ENCODE measurements at regions not wholly inside any gene's neighbourhood (a gene's known extent, or its start where the extent isn't known, plus 50 kb on each side); places are given as distances from the start of the nearest gene placed in this dataset.

DNA sequence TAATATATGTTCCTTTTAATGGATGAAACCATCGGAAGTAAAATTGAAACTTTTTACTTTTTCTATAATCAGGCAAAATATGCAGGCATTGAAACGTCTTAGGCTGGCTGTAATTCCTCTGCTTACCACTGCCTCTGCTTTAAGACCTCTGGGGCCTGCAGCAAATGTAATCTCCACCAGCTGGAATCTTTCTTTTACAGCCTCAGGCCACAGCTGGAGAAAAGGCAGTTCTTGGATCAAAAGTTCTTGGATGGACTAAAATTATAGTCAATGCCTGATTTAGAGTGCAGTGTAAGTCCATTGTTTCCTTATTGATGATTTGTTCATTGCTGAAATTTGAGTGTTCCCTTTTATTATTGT is 396.7 kb downstream of the KCTD16 start:
- DNase-seq (ENCODE audit: low read depth in 2 of 3, low spot score in 1 of 3): no peak

DNA sequence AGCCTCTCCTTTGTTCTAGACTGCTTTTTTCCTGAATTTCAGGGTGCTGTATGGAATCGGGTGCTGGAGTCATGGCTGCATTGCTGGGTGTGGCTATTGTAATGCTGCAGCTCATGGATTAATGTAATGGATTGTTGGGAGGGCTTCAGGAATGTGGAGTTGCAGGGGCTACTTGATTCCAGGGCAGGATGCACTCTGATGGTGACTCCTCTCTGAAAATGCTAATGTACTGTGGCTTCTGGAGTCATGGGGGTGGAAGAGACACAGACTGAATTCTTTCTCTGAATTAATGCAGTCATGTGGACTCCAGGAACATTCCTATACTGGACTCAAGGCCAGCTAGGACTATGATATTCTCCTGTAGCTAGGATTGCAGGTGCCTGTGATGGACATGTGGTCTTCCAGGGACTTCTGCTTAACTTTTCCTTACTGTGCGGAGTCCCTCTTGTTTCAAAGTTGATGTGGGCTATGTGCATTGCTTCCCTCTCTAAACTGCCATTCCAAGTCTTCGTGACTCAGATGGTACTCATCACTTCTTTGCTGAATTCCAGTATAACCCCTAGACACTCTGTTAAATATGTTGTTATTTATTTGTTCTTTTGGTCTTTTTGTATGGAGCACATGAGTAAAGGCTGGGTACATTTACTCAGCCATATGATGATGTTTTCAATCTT is 396.2 kb downstream of the KCTD16 start:
- no peak for DNase-seq (ENCODE audit: low read depth in 2 of 3, low spot score in 1 of 3)

DNA sequence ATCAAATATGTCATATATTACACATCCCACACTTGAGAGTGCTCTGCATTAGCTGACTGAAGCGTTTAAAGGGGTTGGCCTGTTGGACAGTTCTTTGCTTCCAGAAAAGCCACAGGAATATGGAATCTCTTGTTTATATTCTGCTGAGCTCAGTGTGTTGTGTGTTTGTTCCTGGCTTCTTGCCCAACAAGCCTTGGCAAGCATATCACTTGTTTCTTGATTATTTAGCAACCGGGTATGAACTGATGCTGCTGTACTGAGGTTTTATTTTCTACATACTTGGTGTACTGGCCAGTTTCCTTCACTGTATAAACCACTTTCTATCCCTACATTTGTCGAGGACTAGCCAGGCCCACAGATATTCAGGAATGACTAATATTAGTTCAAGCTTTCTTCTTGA is 378.9 kb downstream of the KCTD16 start:
- DNase-seq (ENCODE audit: low read depth in 2 of 3, low spot score in 1 of 3): no peak

DNA sequence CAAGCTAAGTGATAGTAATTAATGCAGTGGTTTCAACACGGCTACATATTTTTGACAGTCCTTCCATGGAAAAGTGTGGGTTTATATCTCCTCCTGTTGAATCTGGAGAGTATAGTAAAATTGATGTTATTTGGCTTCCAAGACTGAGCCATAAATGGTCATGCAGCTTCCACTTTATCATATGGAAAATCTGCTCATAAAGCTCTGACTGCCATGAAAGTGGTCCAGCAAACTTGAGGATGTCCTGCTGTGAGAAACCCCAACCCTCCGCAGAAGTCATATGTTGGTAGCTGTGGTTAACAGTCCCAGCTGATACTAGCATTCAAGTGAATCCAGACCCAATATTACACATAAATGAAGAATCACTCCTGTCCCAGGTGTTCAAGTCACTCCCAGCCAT is 378.3 kb downstream of the KCTD16 start:
- no peak for DNase-seq (ENCODE audit: low read depth in 2 of 3, low spot score in 1 of 3)

DNA sequence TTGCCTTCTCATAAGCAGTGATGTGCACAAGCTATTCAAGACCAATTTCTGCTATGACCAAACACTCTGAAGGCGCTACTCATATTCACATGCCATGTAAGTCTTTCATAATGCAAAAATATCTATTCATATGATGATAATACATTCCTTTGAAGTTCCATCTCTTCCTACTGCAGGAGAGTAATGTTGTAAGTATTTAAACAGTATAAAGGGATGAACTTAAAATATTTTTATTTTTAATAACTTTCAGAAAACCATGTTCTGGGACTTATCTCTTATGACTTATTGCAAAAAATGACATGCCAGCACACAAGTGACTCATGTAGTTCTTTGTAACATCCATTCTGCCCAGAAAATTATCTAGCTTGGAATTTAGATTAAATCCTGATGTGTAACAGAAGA is 376.4 kb downstream of the KCTD16 start:
- no peak for DNase-seq (ENCODE audit: low read depth in 2 of 3, low spot score in 1 of 3)

DNA sequence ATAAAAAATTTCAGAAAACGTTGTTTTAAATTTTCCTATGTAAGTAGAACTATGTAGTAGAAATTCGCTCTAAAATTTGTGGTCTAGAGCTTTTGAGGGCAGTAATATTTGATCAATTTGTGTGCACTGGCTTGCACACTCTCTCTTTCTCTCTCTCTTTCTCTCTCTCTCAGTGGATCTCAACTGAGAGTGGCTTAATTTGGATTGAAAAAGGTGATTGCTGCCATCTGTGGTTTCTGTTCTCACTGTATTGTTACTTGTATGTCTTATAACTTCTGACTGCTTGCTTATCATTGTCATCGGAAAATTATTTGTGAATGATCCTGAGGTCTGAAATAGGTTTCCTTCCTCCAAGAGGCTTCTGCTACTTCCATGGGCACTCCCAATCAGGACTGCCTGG is 368.2 kb downstream of the KCTD16 start:
- no peak for DNase-seq (ENCODE audit: low read depth in 2 of 3, low spot score in 1 of 3)

Measured in stimulated activated CD4-positive, alpha-beta T cell treated with anti-CD3 and anti-CD28 coated beads, Interleukin-12 subunit alpha, Interleukin-12 subunit beta, amount 100 ng/mL, for 48 hours (primary cell).